ENCODE measurements at regions not wholly inside any gene's neighbourhood (a gene's known extent, or its start where the extent isn't known, plus 50 kb on each side); places are given as distances from the start of the nearest gene placed in this dataset.
A peak's percentile ranks its signal among the peaks of the same experiment; 100 is the strongest.

GRCh38 chr6:27183060-27183832, 64.3 kb upstream of the PRSS16 start:
- ChIA-PET POLR2A (interaction anchor here in 1 of 2 donors (0.6 kb wide), 1 partner anchor 50 kb away, joined by 3 read pairs; no protein-coding TSS in a partner anchor), CTCF (interaction anchor here (0.7 to 1.1 kb wide), 3 partner anchors 10 to 425 kb away, joined by 3 read pairs; no protein-coding TSS in a partner anchor)
- Histone ChIP-seq H3K4me1 (ENCODE audit: control insufficient read depth in 1 of 2, extremely low read depth in 1 of 2, insufficient read depth in 2 of 2, low read length in 2 of 2) (peaks cover 1 to 12% of the 10 kb centered on the region in 2 experiments), H3K9me3 (no peaks in the 10 kb centered on the region), H3K27me3 (replicated peaks in 1 of 2; ENCODE audit: control insufficient read depth in 2 of 2, extremely low read depth in 1 of 2, insufficient read depth in 2 of 2, low read length in 1 of 2) (no peaks in the 10 kb centered on the region), H3K4me3 (ENCODE audit: control insufficient read depth in 1 of 2, extremely low read depth in 1 of 2, low read length in 1 of 2) (no peak overlapping the region), H3K27ac (ENCODE audit: low read length) (no peak overlapping the region), H3K36me3 (ENCODE audit: control insufficient read depth in 2 of 2, extremely low read depth in 1 of 2, insufficient read depth in 1 of 2, low read length in 1 of 2) (no peaks in the 10 kb centered on the region)
- no peak overlapping the region for H3K27ac Mint-ChIP-seq
- H3K4me1 Mint-ChIP-seq, result peaks cover 8 to 15% (median 15%) of the 10 kb centered on the region in 3 donors
- WGBS (ENCODE audit: insufficient coverage), result 79% methylated on average over 2 of the region's 9 CpGs
- DNase-seq (no peak), ATAC-seq (replicated peaks in 1 of 4) (no peak)
- H3K9me3 Mint-ChIP-seq, result no peaks in the 10 kb centered on the region
- no peak overlapping the region for H3K4me3 Mint-ChIP-seq
- no peaks in the 10 kb centered on the region for H3K36me3 Mint-ChIP-seq
- H3K27me3 Mint-ChIP-seq, result peaks cover 0 to 5% of the 10 kb centered on the region in 2 donors

- POLR2A ChIA-PET, result interaction anchor here in 1 of 2 donors (0.6 kb wide), 2 partner anchors 54 to 616 kb away, joined by 3 to 5 read pairs; no protein-coding TSS in a partner anchor
- no peak for DNase-seq
These were observed 60.1 kb upstream of the PRSS16 start for GRCh38 chr6:27187231-27188060.

GRCh38 chr6:27188061-27188884, 59.2 kb upstream of the PRSS16 start:
- POLR2A ChIA-PET, result interaction anchor here in 1 of 2 donors (0.6 kb wide), 2 partner anchors 54 to 615 kb away, joined by 3 to 5 read pairs; no protein-coding TSS in a partner anchor
- ATAC-seq (replicated peaks in 1 of 4) (peak; percentile 80 to 84 (median 83)), DNase-seq (peak in 17 of 35 experiments; percentile 3 to 59 (median 25))
- Mint-ChIP-seq H3K27me3 (no peaks in the 10 kb centered on the region), H3K4me3 (peak overlapping the region; percentile 84 to 93 (median 86)), H3K4me1 (peaks cover 14 to 17% (median 14%) of the 10 kb centered on the region in 3 donors), H3K36me3 (no peaks in the 10 kb centered on the region), H3K27ac (peak overlapping the region; percentile 40 to 86), H3K9me3 (no peaks in the 10 kb centered on the region)
- H3K27ac ChIP-seq (ENCODE audit: low read length), result peak overlapping the region; percentile 42
- H3K9me3 ChIP-seq, result no peaks in the 10 kb centered on the region
- H3K4me1 ChIP-seq (ENCODE audit: control insufficient read depth in 1 of 2, extremely low read depth in 1 of 2, insufficient read depth in 2 of 2, low read length in 2 of 2), result peaks cover 2 to 6% of the 10 kb centered on the region in 2 experiments
- H3K27me3 ChIP-seq (replicated peaks in 1 of 2; ENCODE audit: control insufficient read depth in 2 of 2, extremely low read depth in 1 of 2, insufficient read depth in 2 of 2, low read length in 1 of 2), result no peaks in the 10 kb centered on the region
- 3% methylated on average over 26 of the region's 33 CpGs for whole genome bisulfite sequencing (ENCODE audit: insufficient coverage)
- CTCF ChIA-PET, result interaction anchor here (0.5 to 1.1 kb wide), 6 partner anchors 11 to 1110 kb away, joined by 3 to 9 read pairs (median 3); no protein-coding TSS in a partner anchor
- peak overlapping the region; percentile 58 for H3K4me3 ChIP-seq (ENCODE audit: control insufficient read depth in 1 of 2, extremely low read depth in 1 of 2, low read length in 1 of 2)
- no peaks in the 10 kb centered on the region for H3K36me3 ChIP-seq (ENCODE audit: control insufficient read depth in 2 of 2, extremely low read depth in 1 of 2, insufficient read depth in 1 of 2, low read length in 1 of 2)

More at GRCh38 chr6:27187231-27188060, 60.1 kb upstream of the PRSS16 start:
- Mint-ChIP-seq H3K27ac (peak overlapping the region; percentile 40 to 86), H3K9me3 (no peaks in the 10 kb centered on the region), H3K36me3 (no peaks in the 10 kb centered on the region), H3K27me3 (no peaks in the 10 kb centered on the region), H3K4me3 (peak overlapping the region; percentile 84 to 93 (median 86)), H3K4me1 (peaks cover 14 to 17% (median 14%) of the 10 kb centered on the region in 3 donors)
- peaks cover 2 to 6% of the 10 kb centered on the region in 2 experiments for H3K4me1 ChIP-seq (ENCODE audit: control insufficient read depth in 1 of 2, extremely low read depth in 1 of 2, insufficient read depth in 2 of 2, low read length in 2 of 2)
- no peaks in the 10 kb centered on the region for H3K9me3 ChIP-seq
- H3K27me3 ChIP-seq (replicated peaks in 1 of 2; ENCODE audit: control insufficient read depth in 2 of 2, extremely low read depth in 1 of 2, insufficient read depth in 2 of 2, low read length in 1 of 2), result no peaks in the 10 kb centered on the region
- no CpG with 5 or more reads among the region's 13 CpGs for WGBS (ENCODE audit: insufficient coverage)
- no peak for ATAC-seq (replicated peaks in 1 of 4)
- peak overlapping the region; percentile 42 for H3K27ac ChIP-seq (ENCODE audit: low read length)
- H3K36me3 ChIP-seq (ENCODE audit: control insufficient read depth in 2 of 2, extremely low read depth in 1 of 2, insufficient read depth in 1 of 2, low read length in 1 of 2), result no peaks in the 10 kb centered on the region
- CTCF ChIA-PET, result interaction anchor here in 1 of 2 donors (0.5 to 1.1 kb wide), 5 partner anchors 10 to 1411 kb away, joined by 3 to 9 read pairs (median 3); no protein-coding TSS in a partner anchor
- peak overlapping the region; percentile 58 for H3K4me3 ChIP-seq (ENCODE audit: control insufficient read depth in 1 of 2, extremely low read depth in 1 of 2, low read length in 1 of 2)

GRCh38 chr6:27188885-27189418, 58.5 kb upstream of the PRSS16 start:
- no peaks in the 10 kb centered on the region for H3K27me3 Mint-ChIP-seq
- no peaks in the 10 kb centered on the region for H3K9me3 ChIP-seq
- H3K27me3 ChIP-seq (replicated peaks in 1 of 2; ENCODE audit: control insufficient read depth in 2 of 2, extremely low read depth in 1 of 2, insufficient read depth in 2 of 2, low read length in 1 of 2), result no peaks in the 10 kb centered on the region
- ATAC-seq (replicated peaks in 1 of 4), result peak; percentile 73 to 84 (median 80)
- 0% methylated on average over 1 of the region's 10 CpGs for WGBS (ENCODE audit: insufficient coverage)
- ChIA-PET CTCF (interaction anchor here in 1 of 2 donors (1.0 kb wide), 1 partner anchor 608 kb away, joined by 4 read pairs; no protein-coding TSS in a partner anchor), POLR2A (no interaction called here)
- H3K4me3 ChIP-seq (ENCODE audit: control insufficient read depth in 1 of 2, extremely low read depth in 1 of 2, low read length in 1 of 2), result peak overlapping the region; percentile 58
- peaks cover 14 to 17% (median 14%) of the 10 kb centered on the region in 3 donors for H3K4me1 Mint-ChIP-seq
- H3K27ac ChIP-seq (ENCODE audit: low read length), result peak overlapping the region; percentile 42
- H3K9me3 Mint-ChIP-seq, result no peaks in the 10 kb centered on the region
- H3K27ac Mint-ChIP-seq, result peak overlapping the region in 1 of 2 donors; percentile 40
- peak in 28 of 35 experiments; percentile 6 to 82 (median 30) for DNase-seq
- H3K4me3 Mint-ChIP-seq, result peak overlapping the region; percentile 84 to 93 (median 86)
- peaks cover 2 to 6% of the 10 kb centered on the region in 2 experiments for H3K4me1 ChIP-seq (ENCODE audit: control insufficient read depth in 1 of 2, extremely low read depth in 1 of 2, insufficient read depth in 2 of 2, low read length in 2 of 2)
- no peaks in the 10 kb centered on the region for H3K36me3 Mint-ChIP-seq
- no peaks in the 10 kb centered on the region for H3K36me3 ChIP-seq (ENCODE audit: control insufficient read depth in 2 of 2, extremely low read depth in 1 of 2, insufficient read depth in 1 of 2, low read length in 1 of 2)

- no peak for ATAC-seq (replicated peaks in 1 of 4)
- peaks cover 14 to 17% (median 14%) of the 10 kb centered on the region in 3 donors for H3K4me1 Mint-ChIP-seq
- no peak overlapping the region for H3K27ac ChIP-seq (ENCODE audit: low read length)
- no peaks in the 10 kb centered on the region for H3K36me3 Mint-ChIP-seq
- H3K4me1 ChIP-seq (ENCODE audit: control insufficient read depth in 1 of 2, extremely low read depth in 1 of 2, insufficient read depth in 2 of 2, low read length in 2 of 2), result peaks cover 2 to 6% of the 10 kb centered on the region in 2 experiments
- CTCF ChIA-PET, result interaction anchor here in 1 of 2 donors (0.9 kb wide), 1 partner anchor 10 kb away, joined by 5 read pairs; no protein-coding TSS in a partner anchor
- H3K36me3 ChIP-seq (ENCODE audit: control insufficient read depth in 2 of 2, extremely low read depth in 1 of 2, insufficient read depth in 1 of 2, low read length in 1 of 2), result no peaks in the 10 kb centered on the region
- H3K4me3 Mint-ChIP-seq, result no peak overlapping the region
- no peaks in the 10 kb centered on the region for H3K27me3 ChIP-seq (replicated peaks in 1 of 2; ENCODE audit: control insufficient read depth in 2 of 2, extremely low read depth in 1 of 2, insufficient read depth in 2 of 2, low read length in 1 of 2)
- POLR2A ChIA-PET, result no interaction called here
- H3K9me3 Mint-ChIP-seq, result no peaks in the 10 kb centered on the region
- 89% methylated on average over 3 of the region's 5 CpGs for WGBS (ENCODE audit: insufficient coverage)
- no peak overlapping the region for H3K4me3 ChIP-seq (ENCODE audit: control insufficient read depth in 1 of 2, extremely low read depth in 1 of 2, low read length in 1 of 2)
- no peak overlapping the region for H3K27ac Mint-ChIP-seq
- no peak for DNase-seq
- H3K27me3 Mint-ChIP-seq, result peaks cover 0 to 2% of the 10 kb centered on the region in 2 donors
- no peaks in the 10 kb centered on the region for H3K9me3 ChIP-seq
These were observed 57.4 kb upstream of the PRSS16 start for GRCh38 chr6:27190126-27190525.

All from T-cell (primary cell).